Head of caudate nucleus (tissue), 42 donors: ENCODE measurements at regions not wholly inside any gene's neighbourhood (a gene's known extent, or its start where the extent isn't known, plus 50 kb on each side); places are given as distances from the start of the nearest gene placed in this dataset.
"Not testable (repeated sequence)": the region's sequence is repeated elsewhere in the genome, so short reads cannot be mapped to it uniquely, and the experiment has no call there.

Experiments used
- DNase-seq, 42 donors: peaks; one replicate each; pipeline versions ENCODE4 v3.0.0 to v3.0.0-alpha.2; 2020 to 2021; ENCODE audit warnings: mixed read lengths in 7 of 42
- intact Hi-C: fragments of 100-400 bp; cut with DNase I; formaldehyde crosslinking; loops from one replicate; pipeline ENCODE4 v1.15.0; 2022

GRCh38 chr4:111274060-111274459 is 651.2 kb upstream of the PITX2 start:
- intact Hi-C loops = no loop called here
- DNase-seq = no peak

GRCh38 chr4:111274486-111274885 is 651.6 kb upstream of the PITX2 start:
- intact Hi-C loops = no loop called here
- no peak for DNase-seq

- DNase-seq = no peak
- intact Hi-C loops = no loop called here
Observed at GRCh38 chr4:111281219-111281618, 658.3 kb upstream of the PITX2 start.

GRCh38 chr4:111282035-111282434 is 659.2 kb upstream of the PITX2 start:
- intact Hi-C loops = no loop called here
- no peak for DNase-seq

GRCh38 chr4:111283066-111283677 is 660.3 kb upstream of the PITX2 start:
- peak in 41 of 42 donors; percentile 4 to 80 (median 53) for DNase-seq
- intact Hi-C loops = no loop called here

GRCh38 chr4:111296466-111296865 is 673.6 kb upstream of the PITX2 start:
- intact Hi-C loops = no loop called here
- no peak for DNase-seq

GRCh38 chr4:111303806-111304205 is 680.9 kb upstream of the PITX2 start:
- no peak for DNase-seq
- intact Hi-C loops = no loop called here

- intact Hi-C loops = no loop called here
- no peak for DNase-seq
Observed at GRCh38 chr4:111323496-111323895, 700.6 kb upstream of the PITX2 start.

GRCh38 chr4:111323916-111324315 is 701.0 kb upstream of the PITX2 start:
- DNase-seq = no peak
- intact Hi-C loops = no loop called here

GRCh38 chr4:111326450-111326849 is 703.6 kb upstream of the PITX2 start:
- intact Hi-C loops = no loop called here
- DNase-seq = no peak

- DNase-seq = no peak
- intact Hi-C loops = no loop called here
Observed at GRCh38 chr4:111330786-111331185, 707.9 kb upstream of the PITX2 start.

GRCh38 chr4:111334361-111334760 is 711.5 kb upstream of the PITX2 start:
- intact Hi-C loops = no loop called here
- no peak for DNase-seq

- DNase-seq, intact Hi-C loops: not testable (repeated sequence)
Observed at GRCh38 chr4:111337186-111337876, 714.5 kb upstream of the PITX2 start.

- no peak for DNase-seq
- intact Hi-C loops = no loop called here
Observed at GRCh38 chr4:111359602-111360001, 736.7 kb upstream of the PITX2 start.

GRCh38 chr4:111360906-111361305 is 738.0 kb upstream of the PITX2 start:
- no peak for DNase-seq
- intact Hi-C loops = no loop called here

GRCh38 chr4:111362941-111363361 is 740.1 kb upstream of the PITX2 start:
- intact Hi-C loops = no loop called here
- no peak for DNase-seq

GRCh38 chr4:111377880-111378279 is 755.0 kb upstream of the PITX2 start:
- intact Hi-C loops, DNase-seq: not testable (repeated sequence)

GRCh38 chr4:111388561-111388960 is 756.7 kb upstream of the FAM241A start:
- intact Hi-C loops = no loop called here
- DNase-seq = no peak

GRCh38 chr4:111391829-111392228 is 753.4 kb upstream of the FAM241A start:
- intact Hi-C loops = no loop called here
- no peak for DNase-seq

GRCh38 chr4:111393781-111394180 is 751.5 kb upstream of the FAM241A start:
- intact Hi-C loops = no loop called here

GRCh38 chr4:111398906-111399330 is 746.3 kb upstream of the FAM241A start:
- intact Hi-C loops = no loop called here
- peak in 19 of 42 donors; percentile 6 to 60 (median 20) for DNase-seq

More at GRCh38 chr4:111393781-111394180, 751.5 kb upstream of the FAM241A start:
- DNase-seq = no peak
